Smooth muscle cell (in vitro differentiated cells): ENCODE measurements at regions not wholly inside any gene's neighbourhood (a gene's known extent, or its start where the extent isn't known, plus 50 kb on each side); places are given as distances from the start of the nearest gene placed in this dataset.

Experiments
- DNase-seq: peaks from one replicate; lab custom pipeline; 2025; ENCODE audit not compliant: unreplicated experiment; lab: John Stamatoyannopoulos, UW
- H2AFZ ChIP-seq: fragments of 200-600 bp; sonication (generic); 2 replicates; pipeline ENCODE4 v1.6.0; 2016; ENCODE audit warnings: antibody characterized with exemption, low read depth, mild to moderate bottlenecking
- H3F3A ChIP-seq: fragments of 200-600 bp; sonication (generic); 2 replicates; pipeline ENCODE4 v1.6.0; 2017; ENCODE audit warnings: antibody characterized with exemption, low read depth
- H3K27ac ChIP-seq: fragments of 200-600 bp; sonication (generic); 2 replicates; pipeline ENCODE4 v1.5.1; 2016; ENCODE audit warnings: low read depth, mild to moderate bottlenecking
- H3K27me3 ChIP-seq: fragments of 200-600 bp; sonication (generic); 2 replicates; pipeline ENCODE4 v1.6.1; 2016; ENCODE audit warnings: low read depth, mild to moderate bottlenecking
- H3K36me3 ChIP-seq: fragments of 200-600 bp; sonication (generic); 2 replicates; pipeline ENCODE4 v1.5.1; 2016; ENCODE audit warnings: low read depth
- H3K4me1 ChIP-seq: fragments of 200-600 bp; sonication (generic); 2 replicates; pipeline ENCODE4 v1.5.1; 2016; ENCODE audit warnings: low read depth
- H3K4me2 ChIP-seq: fragments of 200-600 bp; sonication (generic); 2 replicates; pipeline ENCODE4 v1.6.0; 2016; ENCODE audit warnings: mild to moderate bottlenecking
- H3K4me3 ChIP-seq: fragments of 200-600 bp; sonication (generic); 2 replicates; pipeline ENCODE4 v1.5.1; 2016; ENCODE audit warnings: mild to moderate bottlenecking
- H3K79me2 ChIP-seq: fragments of 200-600 bp; sonication (generic); 2 replicates; pipeline ENCODE4 v1.6.0; 2016; ENCODE audit warnings: low read depth, mild to moderate bottlenecking
- H3K9ac ChIP-seq: fragments of 200-600 bp; sonication (generic); 2 replicates; pipeline ENCODE4 v1.6.0; 2016; ENCODE audit warnings: low read depth
- H3K9me3 ChIP-seq: fragments of 200-600 bp; sonication (generic); replicated peaks from 2 replicates; pipeline ENCODE4 v1.5.1; 2016; ENCODE audit warnings: low read depth
- H4K20me1 ChIP-seq: fragments of 200-600 bp; sonication (generic); 2 replicates; pipeline ENCODE4 v1.6.0; 2016; ENCODE audit warnings: low read depth
- CTCF ChIP-seq: fragments of 200-600 bp; sonication (generic); IDR thresholded peaks from 2 replicates; pipeline ENCODE4 v1.5.1; 2017; ENCODE audit warnings: borderline replicate concordance, mild to moderate bottlenecking, antibody characterized with exemption; ENCODE audit not compliant: insufficient read depth, poor library complexity, severe bottlenecking
- WGBS: methylation state at CpG from one replicate; pipeline ENCODE4 v1.1.7; 2016; ENCODE audit warnings: low lambda C conversion rate; 5-methylcytosine and 5-hydroxymethylcytosine counted together

GRCh38 chr12:82176761-82177490, 181.3 kb downstream of the CCDC59 start:
- Histone ChIP-seq H3K36me3 (no peaks in the 10 kb centered on the region), H3K4me2 (no peak overlapping the region), H4K20me1 (no peaks in the 10 kb centered on the region), H3K27ac (no peak overlapping the region), H3K4me1 (no peaks in the 10 kb centered on the region), H2AFZ (no peak overlapping the region), H3F3A (no peaks in the 10 kb centered on the region), H3K27me3 (no peaks in the 10 kb centered on the region), H3K4me3 (no peak overlapping the region), H3K79me2 (no peaks in the 10 kb centered on the region), H3K9me3 (no peaks in the 10 kb centered on the region), H3K9ac (no peak overlapping the region)
- DNase-seq = no peak
- no peak for TF ChIP-seq CTCF
- 81% methylated on average over 5 of the region's 5 CpGs for WGBS

GRCh38 chr12:82176026-82176425, 182.2 kb downstream of the CCDC59 start:
- Histone ChIP-seq H3K4me3 (no peak overlapping the region), H3K9ac (no peak overlapping the region), H3K79me2 (no peaks in the 10 kb centered on the region), H3K27me3 (no peaks in the 10 kb centered on the region), H2AFZ (no peak overlapping the region), H3K36me3 (no peaks in the 10 kb centered on the region), H3K4me2 (no peak overlapping the region), H3K9me3 (no peaks in the 10 kb centered on the region), H3F3A (no peaks in the 10 kb centered on the region), H4K20me1 (no peaks in the 10 kb centered on the region), H3K4me1 (no peaks in the 10 kb centered on the region), H3K27ac (no peak overlapping the region)
- WGBS = 77% methylated on average over 4 of the region's 4 CpGs
- no peak for DNase-seq
- TF ChIP-seq CTCF = no peak

GRCh38 chr12:82174936-82175335, 183.3 kb downstream of the CCDC59 start:
- Histone ChIP-seq H3K4me2 (no peak overlapping the region), H4K20me1 (no peaks in the 10 kb centered on the region), H3K4me1 (no peaks in the 10 kb centered on the region), H3K27me3 (no peaks in the 10 kb centered on the region), H2AFZ (no peak overlapping the region), H3K9me3 (no peaks in the 10 kb centered on the region), H3K4me3 (no peak overlapping the region), H3K36me3 (no peaks in the 10 kb centered on the region), H3K9ac (no peak overlapping the region), H3F3A (no peaks in the 10 kb centered on the region), H3K79me2 (no peaks in the 10 kb centered on the region), H3K27ac (no peak overlapping the region)
- WGBS = 82% methylated on average over 2 of the region's 2 CpGs
- no peak for DNase-seq
- TF ChIP-seq CTCF = no peak

GRCh38 chr12:82174383-82174782, 183.8 kb downstream of the CCDC59 start:
- 96% methylated on average over 1 of the region's 1 CpG for WGBS
- Histone ChIP-seq H3K9ac (no peak overlapping the region), H2AFZ (no peak overlapping the region), H4K20me1 (no peaks in the 10 kb centered on the region), H3K4me3 (no peak overlapping the region), H3F3A (no peaks in the 10 kb centered on the region), H3K27ac (no peak overlapping the region), H3K27me3 (no peaks in the 10 kb centered on the region), H3K79me2 (no peaks in the 10 kb centered on the region), H3K4me2 (no peak overlapping the region), H3K36me3 (no peaks in the 10 kb centered on the region), H3K9me3 (no peaks in the 10 kb centered on the region), H3K4me1 (no peaks in the 10 kb centered on the region)
- TF ChIP-seq CTCF = no peak
- DNase-seq = no peak
